DND-41 (cell line): ENCODE measurements at regions not wholly inside any gene's neighbourhood (a gene's known extent, or its start where the extent isn't known, plus 50 kb on each side); places are given as distances from the start of the nearest gene placed in this dataset.

Experiments
- EZH2 ChIP-seq: IDR thresholded peaks from 3 replicates; pipeline ENCODE4 v1.6.1; 2012; ENCODE audit warnings: borderline replicate concordance, low read depth, mild to moderate bottlenecking, moderate library complexity, low read length, inconsistent platforms; ENCODE audit not compliant: severe bottlenecking
- TF ChIP-seq, protein P1 (sequence below): IDR thresholded peaks from 2 replicates; pipeline ENCODE4 v1.5.1; 2012; ENCODE audit warnings: borderline replicate concordance, low read length, moderate library complexity, mild to moderate bottlenecking; ENCODE audit not compliant: poor library complexity, severe bottlenecking; ENCODE audit errors: extremely low read depth

GRCh38 chr17:33848433-33848832 lies 406.7 kb upstream of the CCL2 start:
- TF ChIP-seq EZH2: no peak
- TF ChIP-seq, protein P1, sequence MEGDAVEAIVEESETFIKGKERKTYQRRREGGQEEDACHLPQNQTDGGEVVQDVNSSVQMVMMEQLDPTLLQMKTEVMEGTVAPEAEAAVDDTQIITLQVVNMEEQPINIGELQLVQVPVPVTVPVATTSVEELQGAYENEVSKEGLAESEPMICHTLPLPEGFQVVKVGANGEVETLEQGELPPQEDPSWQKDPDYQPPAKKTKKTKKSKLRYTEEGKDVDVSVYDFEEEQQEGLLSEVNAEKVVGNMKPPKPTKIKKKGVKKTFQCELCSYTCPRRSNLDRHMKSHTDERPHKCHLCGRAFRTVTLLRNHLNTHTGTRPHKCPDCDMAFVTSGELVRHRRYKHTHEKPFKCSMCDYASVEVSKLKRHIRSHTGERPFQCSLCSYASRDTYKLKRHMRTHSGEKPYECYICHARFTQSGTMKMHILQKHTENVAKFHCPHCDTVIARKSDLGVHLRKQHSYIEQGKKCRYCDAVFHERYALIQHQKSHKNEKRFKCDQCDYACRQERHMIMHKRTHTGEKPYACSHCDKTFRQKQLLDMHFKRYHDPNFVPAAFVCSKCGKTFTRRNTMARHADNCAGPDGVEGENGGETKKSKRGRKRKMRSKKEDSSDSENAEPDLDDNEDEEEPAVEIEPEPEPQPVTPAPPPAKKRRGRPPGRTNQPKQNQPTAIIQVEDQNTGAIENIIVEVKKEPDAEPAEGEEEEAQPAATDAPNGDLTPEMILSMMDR: no peak
